ENCODE measurements at regions not wholly inside any gene's neighbourhood (a gene's known extent, or its start where the extent isn't known, plus 50 kb on each side); places are given as distances from the start of the nearest gene placed in this dataset.

- DNase-seq (ENCODE audit: low read depth in 2 of 2, low spot score in 1 of 2): no peak
Measured at GRCh38 chr10:112022196-112022595, 161.4 kb downstream of the GPAM start.

DNA sequence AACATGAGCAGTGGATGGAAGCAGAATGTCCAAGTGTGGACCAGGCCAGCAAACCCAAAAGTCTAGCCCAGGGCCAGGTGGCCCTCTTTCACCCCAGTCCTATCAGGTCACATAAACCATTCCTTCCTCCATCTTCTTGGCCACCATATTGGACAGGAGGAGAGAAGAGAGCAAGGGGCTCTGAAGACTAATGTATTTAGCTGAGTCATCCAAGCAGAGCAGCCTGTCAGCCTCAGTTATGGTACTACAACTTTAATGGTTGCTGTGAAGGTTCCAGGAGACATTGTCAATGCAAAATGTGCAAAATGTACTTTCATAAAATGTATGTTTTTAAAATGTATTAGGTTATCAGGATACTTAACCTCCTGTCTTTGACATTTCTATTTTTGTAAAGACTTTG, 159.5 kb downstream of the GPAM start:
- DNase-seq (ENCODE audit: low read depth in 2 of 2, low spot score in 1 of 2): no peak

DNA sequence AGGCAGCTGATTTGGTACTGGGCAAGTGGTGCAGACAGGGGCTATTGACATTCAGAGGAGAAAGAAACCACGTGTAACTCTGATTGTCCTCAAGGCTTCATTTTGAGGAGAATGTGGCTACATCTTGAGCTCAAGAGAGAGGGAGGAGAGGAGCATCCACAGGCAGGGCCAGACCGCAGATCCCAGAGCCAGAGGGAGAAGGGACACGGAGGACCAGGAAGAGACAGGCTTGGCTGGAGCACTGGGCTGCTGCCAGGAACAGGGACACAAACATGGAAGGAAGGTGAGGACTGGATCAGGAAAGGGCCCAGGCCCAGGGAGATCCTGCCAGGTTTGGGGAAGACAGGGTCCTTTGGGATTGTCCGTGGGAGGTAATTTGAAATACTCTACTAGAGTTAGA, 158.3 kb downstream of the GPAM start:
- DNase-seq (ENCODE audit: low read depth in 2 of 2, low spot score in 1 of 2): no peak

DNA sequence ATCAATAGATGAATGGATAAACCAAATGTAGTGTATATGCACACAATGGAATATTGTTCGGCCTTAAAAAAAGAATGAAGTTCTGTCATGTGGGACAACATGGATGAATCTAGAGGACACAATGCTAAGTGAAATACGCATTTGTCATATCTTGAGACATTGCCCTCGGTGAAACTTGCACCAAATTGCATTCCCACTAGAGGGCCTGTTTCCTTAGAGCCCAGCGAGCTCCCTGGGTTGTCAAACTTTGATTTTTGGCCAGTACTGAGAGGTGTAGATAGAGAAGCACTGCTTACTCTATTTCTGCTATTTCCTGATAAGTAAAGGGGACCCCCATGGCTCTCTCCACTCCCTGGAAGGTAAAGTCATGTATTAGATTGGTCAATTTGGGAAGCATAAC, 157.1 kb downstream of the GPAM start:
- no peak for DNase-seq (ENCODE audit: low read depth in 2 of 2, low spot score in 1 of 2)

DNA sequence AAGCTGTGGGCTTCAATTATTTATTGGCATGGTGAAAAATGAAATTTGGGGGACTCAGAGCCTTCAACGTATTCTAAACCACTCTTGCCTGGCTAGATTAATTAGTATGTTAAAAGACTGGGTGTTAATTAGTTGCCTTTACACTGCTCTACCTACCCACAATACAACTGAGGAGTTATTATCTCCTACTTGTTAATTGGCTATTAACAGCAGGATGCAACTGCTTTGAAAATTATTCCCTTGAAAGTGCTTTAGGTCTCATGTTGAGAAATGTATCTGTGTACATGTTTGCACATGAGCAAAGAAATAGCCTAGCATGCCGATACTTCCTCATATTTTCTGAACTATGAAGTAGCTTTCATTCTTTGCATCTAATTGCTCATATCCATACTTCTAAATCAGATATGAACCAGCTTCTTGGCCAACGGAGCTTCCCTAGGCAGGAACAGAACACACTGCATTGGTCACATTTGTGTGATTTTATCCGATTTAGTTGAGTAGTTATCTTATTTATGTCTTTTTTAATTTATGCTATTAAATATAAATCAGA, 155.8 kb downstream of the GPAM start:
- DNase-seq (ENCODE audit: low read depth in 2 of 2, low spot score in 1 of 2): no peak

- no peak for DNase-seq (ENCODE audit: low read depth in 2 of 2, low spot score in 1 of 2)
Measured at GRCh38 chr10:112030431-112030830, 153.1 kb downstream of the GPAM start.

DNA sequence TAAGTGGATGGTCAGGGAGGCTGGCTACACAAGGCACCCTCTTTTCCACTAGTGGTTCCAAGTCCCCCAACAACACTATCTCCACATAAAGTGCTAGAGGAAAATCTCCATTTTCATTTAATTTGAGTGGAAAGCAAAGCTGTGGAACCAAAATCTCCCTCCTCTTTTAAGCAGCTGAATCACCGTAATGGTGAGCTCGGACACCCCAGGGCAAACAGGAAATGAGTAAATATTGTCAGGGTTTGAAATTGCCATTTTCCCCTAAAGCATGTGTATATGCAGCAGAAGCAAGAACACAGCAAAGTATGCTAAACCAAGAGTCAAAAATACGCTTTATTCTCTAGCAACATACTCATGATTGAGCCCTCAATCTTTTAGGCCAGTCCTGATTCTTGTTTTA, 143.7 kb downstream of the GPAM start:
- no peak for DNase-seq (ENCODE audit: low read depth in 2 of 2, low spot score in 1 of 2)

DNA sequence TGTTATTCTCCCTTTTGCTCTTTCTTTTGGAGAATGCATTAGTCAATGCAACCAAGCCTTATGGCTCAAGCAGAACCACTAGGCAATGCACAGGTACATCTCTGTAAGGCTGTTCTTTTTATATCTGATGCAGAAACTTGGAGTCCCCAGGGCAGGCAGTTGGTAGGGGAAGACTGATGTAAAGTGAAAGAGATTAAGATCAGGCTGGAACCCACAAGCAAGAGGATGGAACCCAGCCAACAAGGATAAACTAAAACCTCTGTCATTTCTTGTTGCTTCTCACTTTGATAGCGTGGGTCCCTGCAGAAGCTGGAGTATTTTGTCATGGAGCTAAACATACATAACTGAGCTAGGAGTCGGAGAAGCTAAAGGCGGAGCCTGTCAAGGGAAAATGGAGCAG, 142.9 kb downstream of the GPAM start:
- no peak for DNase-seq (ENCODE audit: low read depth in 2 of 2, low spot score in 1 of 2)

- no peak for DNase-seq (ENCODE audit: low read depth in 2 of 2, low spot score in 1 of 2)
Measured at GRCh38 chr10:112045938-112046337, 137.6 kb downstream of the GPAM start.

DNA sequence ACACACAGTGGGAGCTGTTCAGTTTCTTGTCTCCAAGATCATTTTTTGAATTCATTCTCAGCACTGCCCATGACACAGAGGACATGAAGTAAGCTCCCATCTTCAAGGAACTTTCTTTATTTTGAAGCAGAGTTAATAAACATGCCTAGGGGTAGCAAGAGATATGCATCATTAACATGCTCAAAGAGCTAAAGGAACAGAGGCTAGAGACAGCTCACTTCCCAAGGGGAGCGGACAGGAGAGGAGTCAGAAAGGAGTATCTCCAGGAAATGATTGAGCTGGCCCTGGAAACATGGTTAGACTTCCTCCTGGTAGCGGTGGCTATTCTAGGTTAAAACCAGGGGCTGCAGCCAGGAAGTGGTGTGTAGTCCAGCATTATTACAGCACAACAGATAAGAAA, 135.9 kb downstream of the GPAM start:
- DNase-seq (ENCODE audit: low read depth in 2 of 2, low spot score in 1 of 2): no peak

DNA sequence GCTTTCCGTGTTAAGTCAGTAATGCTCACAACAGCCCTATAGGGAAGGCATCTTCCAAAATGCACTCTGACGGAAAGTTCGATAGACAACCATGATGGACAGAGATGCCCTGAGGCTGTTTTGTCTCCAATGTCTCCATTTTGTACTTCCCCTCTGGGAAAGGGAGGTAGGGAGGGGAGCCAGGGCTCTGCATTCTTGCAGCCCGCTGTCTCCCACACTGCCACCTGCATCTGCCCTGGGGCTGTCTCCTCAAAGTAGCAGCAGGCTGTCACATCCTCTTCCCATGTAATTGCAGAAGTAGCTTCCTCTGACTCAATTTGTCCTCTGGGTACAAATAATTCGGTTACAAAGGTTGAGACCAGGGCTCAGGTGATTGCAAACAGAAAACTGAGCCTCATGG, 131.4 kb downstream of the GPAM start:
- DNase-seq (ENCODE audit: low read depth in 2 of 2, low spot score in 1 of 2): no peak

DNA sequence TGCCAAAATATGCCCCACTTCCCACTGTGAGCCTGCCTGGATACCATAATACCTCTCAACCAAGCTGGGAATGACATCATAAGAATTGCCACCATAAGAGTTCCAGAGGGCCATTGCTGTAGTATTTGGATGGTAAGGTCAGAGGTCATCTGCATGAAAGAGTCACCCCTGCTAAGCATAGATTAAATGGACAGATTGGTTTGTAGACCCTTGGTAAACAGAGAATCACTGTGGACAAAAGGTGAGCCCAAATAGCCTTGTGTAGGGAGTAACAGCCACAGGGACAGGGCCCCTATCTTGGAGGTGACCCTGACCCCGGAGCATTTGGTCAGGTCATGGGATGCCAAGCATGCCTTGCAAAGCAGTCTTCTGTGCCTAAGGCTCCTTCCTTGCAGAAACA, 129.7 kb downstream of the GPAM start:
- no peak for DNase-seq (ENCODE audit: low read depth in 2 of 2, low spot score in 1 of 2)

- no peak for DNase-seq (ENCODE audit: low read depth in 2 of 2, low spot score in 1 of 2)
Measured at GRCh38 chr10:112054516-112054915, 129.0 kb downstream of the GPAM start.

GRCh38 chr10:112057072-112057471, 126.5 kb downstream of the GPAM start:
- DNase-seq (ENCODE audit: low read depth in 2 of 2, low spot score in 1 of 2): no peak

- no peak for DNase-seq (ENCODE audit: low read depth in 2 of 2, low spot score in 1 of 2)
Measured at GRCh38 chr10:112059220-112059619, 124.3 kb downstream of the GPAM start.

- DNase-seq (ENCODE audit: low read depth in 2 of 2, low spot score in 1 of 2): no peak
Measured at GRCh38 chr10:112071596-112072133, 111.9 kb downstream of the GPAM start.

GRCh38 chr10:112078003-112078402, 105.6 kb downstream of the GPAM start:
- no peak for DNase-seq (ENCODE audit: low read depth in 2 of 2, low spot score in 1 of 2)

GRCh38 chr10:112080231-112080630, 103.3 kb downstream of the GPAM start:
- DNase-seq (ENCODE audit: low read depth in 2 of 2, low spot score in 1 of 2): no peak

- no peak for DNase-seq (ENCODE audit: low read depth in 2 of 2, low spot score in 1 of 2)
Measured at GRCh38 chr10:112082120-112082519, 101.4 kb downstream of the GPAM start.

DNA sequence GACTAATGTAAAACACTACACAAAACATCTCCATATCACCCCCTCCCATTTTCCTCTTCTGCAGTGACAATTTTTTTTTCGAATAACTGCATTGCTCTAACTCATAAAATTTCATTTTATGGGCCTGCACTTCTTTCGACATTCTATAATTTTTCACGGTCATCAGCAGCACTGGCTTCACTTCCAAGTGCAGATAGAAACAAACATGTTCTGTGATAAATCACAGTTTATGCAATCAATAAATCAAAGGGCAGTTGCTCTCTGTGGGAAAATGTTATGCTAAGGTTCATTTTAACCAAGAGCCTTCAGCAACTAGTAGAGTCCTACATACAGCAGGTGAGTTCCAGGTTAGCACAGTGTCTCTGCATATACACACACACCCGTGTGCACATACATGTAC, 100.1 kb downstream of the GPAM start:
- DNase-seq (ENCODE audit: low read depth in 2 of 2, low spot score in 1 of 2): no peak

DNA sequence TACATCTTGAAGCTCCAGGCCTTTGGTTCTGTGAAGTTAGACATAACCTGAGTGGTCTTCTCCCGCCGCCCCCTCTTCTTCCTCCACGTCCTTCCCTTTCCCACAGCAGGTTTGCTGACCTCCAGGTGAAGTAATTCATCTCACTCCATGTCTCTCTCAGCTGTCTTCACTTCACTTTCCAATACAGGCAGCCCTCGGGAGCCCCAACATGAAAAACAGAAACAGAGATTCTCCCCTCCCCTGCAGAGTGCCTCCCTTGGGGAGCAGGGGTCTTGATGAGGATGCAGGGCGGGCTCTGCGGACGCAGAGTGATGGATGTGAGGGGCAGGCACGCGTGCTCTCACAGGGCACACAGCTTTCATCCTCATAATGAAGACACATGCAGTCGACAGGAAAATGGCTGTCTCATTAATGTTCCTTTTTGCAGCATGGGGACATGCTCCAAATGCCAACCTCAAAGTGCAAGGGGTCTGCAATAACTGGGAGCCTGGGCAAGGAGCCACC, 95.6 kb downstream of the GPAM start:
- DNase-seq (ENCODE audit: low read depth in 2 of 2, low spot score in 1 of 2): no peak

- DNase-seq (ENCODE audit: low read depth in 2 of 2, low spot score in 1 of 2): no peak
Measured at GRCh38 chr10:112091703-112092102, 91.9 kb downstream of the GPAM start.

GRCh38 chr10:112092519-112092918, 91.0 kb downstream of the GPAM start:
- no peak for DNase-seq (ENCODE audit: low read depth in 2 of 2, low spot score in 1 of 2)

All from stimulated activated CD8-positive, alpha-beta memory T cell treated with anti-CD3 and anti-CD28 coated beads, Interleukin-4, amount 100 ng/mL, for 4 hours (primary cell).